Loucy (cell line): ENCODE measurements at regions not wholly inside any gene's neighbourhood (a gene's known extent, or its start where the extent isn't known, plus 50 kb on each side); places are given as distances from the start of the nearest gene placed in this dataset.
A peak's percentile ranks its signal among the peaks of the same experiment; 100 is the strongest.

Source experiments
- H2AFZ ChIP-seq: fragments of 200-600 bp; sonication (generic); 2 replicates; pipeline ENCODE4 v1.6.0; 2016; ENCODE audit warnings: antibody characterized with exemption, mild to moderate bottlenecking, low read length, moderate library complexity
- H3F3A ChIP-seq: fragments of 200-600 bp; 2 replicates; pipeline ENCODE4 v1.6.0; 2016; ENCODE audit warnings: antibody characterized with exemption, low read depth, mild to moderate bottlenecking
- H3K27me3 ChIP-seq: fragments of 200-600 bp; sonication (generic); 2 replicates; pipeline ENCODE4 v1.6.1; 2014; ENCODE audit warnings: low read length, mild to moderate bottlenecking; ENCODE audit not compliant: insufficient read depth, poor library complexity, severe bottlenecking
- H3K36me3 ChIP-seq: fragments of 200-600 bp; sonication (generic); 2 replicates; pipeline ENCODE4 v1.6.1; 2016; ENCODE audit warnings: low read length; ENCODE audit not compliant: insufficient read depth
- H3K4me1 ChIP-seq: fragments of 200-600 bp; sonication (generic); 2 replicates; pipeline ENCODE4 v1.5.1; 2014; ENCODE audit warnings: low read length, mild to moderate bottlenecking; ENCODE audit not compliant: insufficient read depth, poor library complexity, severe bottlenecking
- H3K4me2 ChIP-seq: fragments of 200-600 bp; sonication (generic); 2 replicates; pipeline ENCODE4 v1.6.0; 2014; ENCODE audit warnings: antibody characterized with exemption, low read length, low read depth, mild to moderate bottlenecking; ENCODE audit not compliant: poor library complexity, severe bottlenecking
- H3K4me3 ChIP-seq: fragments of 200-600 bp; sonication (generic); 2 replicates; pipeline ENCODE4 v1.5.1; 2014; ENCODE audit warnings: low read length, mild to moderate bottlenecking, mixed read lengths; ENCODE audit not compliant: poor library complexity, severe bottlenecking
- H3K79me2 ChIP-seq: fragments of 200-600 bp; sonication (generic); 2 replicates; pipeline ENCODE4 v1.6.1; 2014; ENCODE audit warnings: low read length; ENCODE audit not compliant: insufficient read depth
- H3K9ac ChIP-seq: fragments of 200-600 bp; sonication (generic); 2 replicates; pipeline ENCODE4 v1.6.0; 2014; ENCODE audit warnings: mild to moderate bottlenecking, low read depth, low read length, moderate library complexity; ENCODE audit not compliant: poor library complexity, severe bottlenecking
- H3K9me2 ChIP-seq: fragments of 200-600 bp; sonication (generic); replicated peaks from 2 replicates; pipeline ENCODE4 v1.6.1; 2016; ENCODE audit warnings: low read depth, low read length, mixed read lengths
- H3K9me3 ChIP-seq: fragments of 200-600 bp; sonication (generic); 2 replicates; pipeline ENCODE4 v1.6.1; 2014; ENCODE audit warnings: mild to moderate bottlenecking, antibody characterized with exemption, low read length, low read depth; ENCODE audit not compliant: insufficient read depth
- H4K20me1 ChIP-seq: fragments of 200-600 bp; sonication (generic); 2 replicates; pipeline ENCODE4 v1.6.0; 2014; ENCODE audit warnings: antibody characterized with exemption, low read length, mild to moderate bottlenecking; ENCODE audit not compliant: insufficient read depth, poor library complexity, severe bottlenecking
- EZH2phosphoT487 ChIP-seq: fragments of 200-600 bp; IDR thresholded peaks from 2 replicates; pipeline ENCODE4 v1.6.1; 2018; ENCODE audit warnings: antibody characterized with exemption, mild to moderate bottlenecking, moderate library complexity, borderline replicate concordance
- TF ChIP-seq, protein P1 (sequence below): fragments of 200-600 bp; sonication (generic); conservative IDR thresholded peaks from 2 replicates; pipeline ENCODE4 v1.5.1; 2014; ENCODE audit warnings: mild to moderate bottlenecking, antibody characterized with exemption, low read length

DNA sequence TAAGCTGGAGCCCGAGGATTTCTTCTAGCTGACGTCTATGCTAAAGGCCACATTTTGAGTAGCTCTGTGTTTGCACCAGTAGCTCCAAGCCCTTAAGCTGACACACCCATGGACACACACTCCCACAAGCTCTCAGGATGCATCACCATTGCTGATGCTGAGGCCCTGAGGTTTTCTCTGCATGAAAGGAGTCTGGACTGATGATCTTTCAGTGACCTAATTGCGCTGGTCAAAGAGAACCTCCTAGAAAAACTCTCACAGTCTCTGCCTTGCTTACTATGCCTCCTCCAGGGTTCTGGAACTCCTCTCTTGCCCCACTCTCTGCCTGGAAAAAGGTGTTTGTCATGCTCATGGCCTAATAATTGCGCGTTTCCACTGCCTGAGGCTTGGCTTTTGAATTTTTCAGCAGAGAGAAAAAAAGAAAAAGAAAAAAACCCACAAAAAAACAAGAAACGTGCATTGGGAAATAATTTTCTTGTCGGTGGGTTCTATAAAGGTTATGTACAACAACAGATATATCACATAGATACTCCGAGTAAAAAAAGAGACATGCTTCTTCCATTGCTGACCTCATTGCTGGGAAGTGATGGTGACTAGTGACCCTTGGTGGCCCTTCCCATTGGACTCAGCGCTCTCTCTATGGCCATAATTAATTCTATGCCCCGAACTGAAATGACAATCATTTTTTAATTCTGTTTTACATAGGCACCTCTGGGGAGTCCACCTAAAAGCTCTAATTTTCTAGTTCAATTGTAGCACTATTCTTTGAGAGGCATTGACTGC lies 297.0 kb downstream of the TDRD15 start:
- Histone ChIP-seq H3K9me3 (no peaks in the 10 kb centered on the region), H4K20me1 (no peaks in the 10 kb centered on the region), H3K4me2 (no peak overlapping the region), H3K27me3 (no peaks in the 10 kb centered on the region), H3K36me3 (no peaks in the 10 kb centered on the region), H3K4me3 (no peak overlapping the region), H3K9me2 (no peaks in the 10 kb centered on the region), H3K9ac (no peak overlapping the region), H3K79me2 (no peaks in the 10 kb centered on the region), H2AFZ (no peak overlapping the region), H3F3A (no peaks in the 10 kb centered on the region), H3K4me1 (no peaks in the 10 kb centered on the region)
- TF ChIP-seq EZH2phosphoT487 = no peak
- TF ChIP-seq, protein P1, sequence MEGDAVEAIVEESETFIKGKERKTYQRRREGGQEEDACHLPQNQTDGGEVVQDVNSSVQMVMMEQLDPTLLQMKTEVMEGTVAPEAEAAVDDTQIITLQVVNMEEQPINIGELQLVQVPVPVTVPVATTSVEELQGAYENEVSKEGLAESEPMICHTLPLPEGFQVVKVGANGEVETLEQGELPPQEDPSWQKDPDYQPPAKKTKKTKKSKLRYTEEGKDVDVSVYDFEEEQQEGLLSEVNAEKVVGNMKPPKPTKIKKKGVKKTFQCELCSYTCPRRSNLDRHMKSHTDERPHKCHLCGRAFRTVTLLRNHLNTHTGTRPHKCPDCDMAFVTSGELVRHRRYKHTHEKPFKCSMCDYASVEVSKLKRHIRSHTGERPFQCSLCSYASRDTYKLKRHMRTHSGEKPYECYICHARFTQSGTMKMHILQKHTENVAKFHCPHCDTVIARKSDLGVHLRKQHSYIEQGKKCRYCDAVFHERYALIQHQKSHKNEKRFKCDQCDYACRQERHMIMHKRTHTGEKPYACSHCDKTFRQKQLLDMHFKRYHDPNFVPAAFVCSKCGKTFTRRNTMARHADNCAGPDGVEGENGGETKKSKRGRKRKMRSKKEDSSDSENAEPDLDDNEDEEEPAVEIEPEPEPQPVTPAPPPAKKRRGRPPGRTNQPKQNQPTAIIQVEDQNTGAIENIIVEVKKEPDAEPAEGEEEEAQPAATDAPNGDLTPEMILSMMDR = no peak

DNA sequence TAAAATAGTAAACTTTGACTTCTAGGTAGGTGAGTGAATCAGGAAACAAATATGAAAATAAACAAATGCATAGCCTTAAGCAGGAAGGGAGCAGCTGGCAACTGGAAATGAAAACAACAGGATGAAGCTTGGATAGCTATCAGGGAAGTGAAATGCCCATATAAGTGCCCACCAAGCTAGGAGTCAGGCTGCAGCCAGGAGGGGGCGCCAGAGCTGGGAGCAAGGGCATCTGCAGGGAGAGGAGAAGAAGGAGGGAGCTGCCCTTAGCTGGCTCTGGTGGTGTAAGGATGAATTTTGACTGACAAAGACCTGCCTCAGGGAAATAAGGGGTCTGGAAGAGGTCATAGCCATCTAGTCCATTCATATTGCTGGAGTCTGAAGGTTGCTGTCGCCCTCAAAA lies 298.3 kb downstream of the TDRD15 start:
- no peaks in the 10 kb centered on the region for H3K79me2 ChIP-seq
- no peak overlapping the region for H3K9ac ChIP-seq
- H4K20me1 ChIP-seq = no peaks in the 10 kb centered on the region
- H3K27me3 ChIP-seq = no peaks in the 10 kb centered on the region
- H3F3A ChIP-seq = no peaks in the 10 kb centered on the region
- TF ChIP-seq, protein P1 = peak; percentile 66
- TF ChIP-seq EZH2phosphoT487 = no peak
- H3K9me2 ChIP-seq = no peaks in the 10 kb centered on the region
- H3K4me3 ChIP-seq = no peak overlapping the region
- H2AFZ ChIP-seq = no peak overlapping the region
- H3K36me3 ChIP-seq = no peaks in the 10 kb centered on the region
- H3K9me3 ChIP-seq = no peaks in the 10 kb centered on the region
- H3K4me1 ChIP-seq = no peaks in the 10 kb centered on the region
- no peak overlapping the region for H3K4me2 ChIP-seq

DNA sequence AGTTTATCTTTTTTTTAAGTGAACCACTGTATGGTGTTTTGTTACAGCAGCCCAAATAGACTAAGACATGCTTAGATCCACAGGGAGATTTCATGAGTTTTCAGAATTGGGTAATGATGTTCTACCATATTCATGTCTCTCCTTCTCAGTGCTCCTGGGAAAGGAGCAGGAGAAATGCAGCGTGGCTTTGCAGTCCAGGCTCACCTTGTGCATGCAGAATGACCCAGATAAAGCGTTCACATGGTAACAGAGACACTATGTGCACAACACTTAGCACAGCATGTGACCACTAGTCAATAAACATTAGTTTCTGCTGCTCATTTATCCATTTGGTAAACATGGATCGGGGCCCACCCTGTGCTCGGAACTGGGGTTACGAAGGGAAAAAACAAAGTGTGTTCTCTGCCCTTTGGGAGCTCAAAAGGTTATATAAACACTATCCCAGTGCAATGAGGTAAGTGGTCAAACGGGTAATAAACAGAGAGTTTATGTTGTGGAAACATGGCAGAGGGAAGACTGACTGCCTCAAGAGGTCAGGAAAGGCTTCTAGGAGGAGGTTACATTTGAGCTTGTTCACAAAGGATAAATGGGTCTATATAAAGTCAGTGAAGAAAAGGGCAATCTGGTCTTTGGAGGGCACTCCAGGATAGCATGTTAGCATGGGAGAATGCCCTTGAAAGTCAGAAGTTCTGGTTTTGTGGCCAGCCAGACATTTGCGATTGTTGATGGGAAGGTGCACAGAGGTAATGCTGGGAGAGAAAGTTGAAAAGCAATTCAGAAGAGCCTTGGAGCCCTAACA lies 299.2 kb downstream of the TDRD15 start:
- no peaks in the 10 kb centered on the region for H3K27me3 ChIP-seq
- no peaks in the 10 kb centered on the region for H3K9me3 ChIP-seq
- no peaks in the 10 kb centered on the region for H3F3A ChIP-seq
- H3K4me3 ChIP-seq = no peak overlapping the region
- no peak overlapping the region for H3K9ac ChIP-seq
- H3K4me1 ChIP-seq = no peaks in the 10 kb centered on the region
- no peak overlapping the region for H2AFZ ChIP-seq
- no peaks in the 10 kb centered on the region for H3K36me3 ChIP-seq
- TF ChIP-seq, protein P1 = no peak
- TF ChIP-seq EZH2phosphoT487 = no peak
- no peaks in the 10 kb centered on the region for H3K9me2 ChIP-seq
- H3K4me2 ChIP-seq = no peak overlapping the region
- H3K79me2 ChIP-seq = no peaks in the 10 kb centered on the region
- no peaks in the 10 kb centered on the region for H4K20me1 ChIP-seq
